HG02981 (cell line): ENCODE measurements at regions not wholly inside any gene's neighbourhood (a gene's known extent, or its start where the extent isn't known, plus 50 kb on each side); places are given as distances from the start of the nearest gene placed in this dataset.

Experiments used
- ATAC-seq: cut with Tn5 transposase; IDR thresholded peaks from one replicate; pipeline ENCODE4 v1.9.1; 2021; ENCODE audit warnings: mild to moderate bottlenecking, moderate library complexity; ENCODE audit not compliant: unreplicated experiment

- ATAC-seq = no peak
Measured at GRCh38 chr3:162743091-162743490, 1246.5 kb downstream of the OTOL1 start.

- ATAC-seq = no peak
Measured at GRCh38 chr3:162760789-162761188, 1264.2 kb downstream of the OTOL1 start.

GRCh38 chr3:162764051-162764807, 1267.6 kb downstream of the OTOL1 start:
- ATAC-seq = no peak

GRCh38 chr3:162764808-162765071, 1268.1 kb downstream of the OTOL1 start:
- ATAC-seq = no peak

- ATAC-seq = no peak
Measured at GRCh38 chr3:162765524-162765923, 1268.9 kb downstream of the OTOL1 start.

GRCh38 chr3:162769564-162769963, 1273.0 kb downstream of the OTOL1 start:
- no peak for ATAC-seq

- no peak for ATAC-seq
Measured at GRCh38 chr3:162770551-162770950, 1273.9 kb downstream of the OTOL1 start.

- ATAC-seq = no peak
Measured at GRCh38 chr3:162774613-162775100, 1278.0 kb downstream of the OTOL1 start.

GRCh38 chr3:162776148-162776547, 1279.5 kb downstream of the OTOL1 start:
- ATAC-seq = no peak

GRCh38 chr3:162777118-162777517, 1280.5 kb downstream of the OTOL1 start:
- ATAC-seq = no peak

GRCh38 chr3:162780313-162780712, 1283.7 kb downstream of the OTOL1 start:
- ATAC-seq = no peak

- ATAC-seq = no peak
Measured at GRCh38 chr3:162799910-162800309, 1303.3 kb downstream of the OTOL1 start.

- ATAC-seq = no peak
Measured at GRCh38 chr3:162802228-162802965, 1305.8 kb downstream of the OTOL1 start.

- no peak for ATAC-seq
Measured at GRCh38 chr3:162810776-162811175, 1314.2 kb downstream of the OTOL1 start.

- ATAC-seq = no peak
Measured at GRCh38 chr3:162842549-162843216, 1346.1 kb downstream of the OTOL1 start.

GRCh38 chr3:162845918-162846317, 1349.3 kb downstream of the OTOL1 start:
- ATAC-seq = no peak

- ATAC-seq = no peak
Measured at GRCh38 chr3:162847511-162847910, 1350.9 kb downstream of the OTOL1 start.

GRCh38 chr3:162863579-162863978, 1367.0 kb downstream of the OTOL1 start:
- ATAC-seq = no peak

- no peak for ATAC-seq
Measured at GRCh38 chr3:162865466-162865865, 1368.9 kb downstream of the OTOL1 start.

GRCh38 chr3:162879021-162879562, 1382.5 kb downstream of the OTOL1 start:
- no peak for ATAC-seq

- ATAC-seq = no peak
Measured at GRCh38 chr3:162884373-162884772, 1387.8 kb downstream of the OTOL1 start.
